ENCODE measurements at regions not wholly inside any gene's neighbourhood (a gene's known extent, or its start where the extent isn't known, plus 50 kb on each side); places are given as distances from the start of the nearest gene placed in this dataset.

GRCh38 chr2:40545645-40546044, 93.8 kb upstream of the SLC8A1 start:
- TF ChIP-seq CTCF (IDR thresholded peaks at IDR 0.05) (no peak), POLR2A (IDR thresholded peaks at IDR 0.05) (no peak)

Data from esophagus squamous epithelium (tissue), 4 donors.